ENCODE measurements at regions not wholly inside any gene's neighbourhood (a gene's known extent, or its start where the extent isn't known, plus 50 kb on each side); places are given as distances from the start of the nearest gene placed in this dataset.
"Not testable (repeated sequence)": the region's sequence is repeated elsewhere in the genome, so short reads cannot be mapped to it uniquely, and the experiment has no call there.

DNA sequence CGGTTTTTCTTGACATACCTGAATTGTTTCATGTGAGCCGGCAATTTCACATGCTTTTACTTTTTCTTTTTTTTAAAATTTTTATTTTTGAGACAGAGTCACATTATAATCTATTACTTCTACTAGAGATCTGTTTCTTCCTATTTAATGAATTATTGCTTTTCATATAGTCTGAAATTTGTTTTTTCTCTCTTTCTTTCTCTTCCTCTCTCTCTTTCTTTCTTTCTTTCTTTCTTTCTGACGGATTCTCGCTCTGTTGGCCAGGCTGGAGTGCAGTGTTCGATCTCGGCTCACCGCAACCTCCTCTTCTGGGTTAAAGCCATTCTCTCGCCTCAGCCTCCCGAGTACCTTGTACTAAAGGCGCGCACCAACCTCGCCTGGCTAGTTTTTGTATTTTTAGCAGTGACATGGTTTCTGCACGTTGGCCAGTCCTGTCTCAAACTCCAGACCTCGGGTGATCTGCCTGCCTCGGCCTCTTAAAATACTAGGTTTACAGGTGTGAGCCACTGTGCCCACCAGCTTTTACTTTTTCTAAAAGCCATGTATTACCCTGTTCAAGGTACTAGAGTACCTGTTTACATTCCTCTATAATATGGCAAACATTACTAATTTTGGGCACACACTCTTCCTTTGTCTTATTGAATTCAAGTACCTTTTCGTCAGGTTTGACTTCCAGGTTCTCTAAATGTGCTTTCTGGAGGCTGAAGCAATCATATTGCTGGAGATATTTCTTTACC lies 86.5 kb upstream of the RHOU start:
- no peak for DNase-seq (ENCODE audit: low read depth)
- no peak overlapping the region for H3K4me3 ChIP-seq (ENCODE audit: low read depth, low read length)
- peaks cover 30% of the 10 kb centered on the region for H3K27me3 ChIP-seq (ENCODE audit: control insufficient read depth, insufficient read depth, low read length)
- H3K36me3 ChIP-seq (ENCODE audit: control insufficient read depth, insufficient read depth, low read length), result no peaks in the 10 kb centered on the region
- TF ChIP-seq, protein P1, sequence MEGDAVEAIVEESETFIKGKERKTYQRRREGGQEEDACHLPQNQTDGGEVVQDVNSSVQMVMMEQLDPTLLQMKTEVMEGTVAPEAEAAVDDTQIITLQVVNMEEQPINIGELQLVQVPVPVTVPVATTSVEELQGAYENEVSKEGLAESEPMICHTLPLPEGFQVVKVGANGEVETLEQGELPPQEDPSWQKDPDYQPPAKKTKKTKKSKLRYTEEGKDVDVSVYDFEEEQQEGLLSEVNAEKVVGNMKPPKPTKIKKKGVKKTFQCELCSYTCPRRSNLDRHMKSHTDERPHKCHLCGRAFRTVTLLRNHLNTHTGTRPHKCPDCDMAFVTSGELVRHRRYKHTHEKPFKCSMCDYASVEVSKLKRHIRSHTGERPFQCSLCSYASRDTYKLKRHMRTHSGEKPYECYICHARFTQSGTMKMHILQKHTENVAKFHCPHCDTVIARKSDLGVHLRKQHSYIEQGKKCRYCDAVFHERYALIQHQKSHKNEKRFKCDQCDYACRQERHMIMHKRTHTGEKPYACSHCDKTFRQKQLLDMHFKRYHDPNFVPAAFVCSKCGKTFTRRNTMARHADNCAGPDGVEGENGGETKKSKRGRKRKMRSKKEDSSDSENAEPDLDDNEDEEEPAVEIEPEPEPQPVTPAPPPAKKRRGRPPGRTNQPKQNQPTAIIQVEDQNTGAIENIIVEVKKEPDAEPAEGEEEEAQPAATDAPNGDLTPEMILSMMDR (IDR thresholded peaks at IDR 0.05; ENCODE audit: insufficient read depth, low read length, poor library complexity, severe bottlenecking), result no peak

DNA sequence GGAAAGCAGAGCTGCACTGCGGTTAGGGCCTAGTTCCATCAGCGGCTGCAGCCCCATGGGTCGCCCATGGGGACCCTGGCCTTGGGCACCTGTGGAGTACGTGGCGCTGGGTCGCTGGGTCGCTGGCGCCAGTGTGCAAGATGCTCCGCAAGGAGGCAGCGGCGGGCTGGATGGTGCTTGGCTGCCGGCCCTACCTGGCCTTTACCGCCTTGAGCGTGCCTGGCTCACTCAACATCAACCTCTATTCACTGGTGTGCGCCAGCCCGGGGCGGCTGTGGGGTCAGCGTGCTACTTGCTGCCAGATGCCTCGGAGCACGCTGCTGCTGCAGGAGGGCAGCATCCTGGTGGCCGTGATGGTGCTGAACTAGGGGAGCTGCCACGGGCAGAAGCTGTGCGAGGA lies 85.1 kb upstream of the RHOU start:
- DNase-seq (ENCODE audit: low read depth), result no peak
- H3K36me3 ChIP-seq (ENCODE audit: control insufficient read depth, insufficient read depth, low read length), result no peaks in the 10 kb centered on the region
- H3K27me3 ChIP-seq (ENCODE audit: control insufficient read depth, insufficient read depth, low read length), result peaks cover 30% of the 10 kb centered on the region
- no peak overlapping the region for H3K4me3 ChIP-seq (ENCODE audit: low read depth, low read length)
- TF ChIP-seq, protein P1 (IDR thresholded peaks at IDR 0.05; ENCODE audit: insufficient read depth, low read length, poor library complexity, severe bottlenecking), result peak; percentile 11

DNA sequence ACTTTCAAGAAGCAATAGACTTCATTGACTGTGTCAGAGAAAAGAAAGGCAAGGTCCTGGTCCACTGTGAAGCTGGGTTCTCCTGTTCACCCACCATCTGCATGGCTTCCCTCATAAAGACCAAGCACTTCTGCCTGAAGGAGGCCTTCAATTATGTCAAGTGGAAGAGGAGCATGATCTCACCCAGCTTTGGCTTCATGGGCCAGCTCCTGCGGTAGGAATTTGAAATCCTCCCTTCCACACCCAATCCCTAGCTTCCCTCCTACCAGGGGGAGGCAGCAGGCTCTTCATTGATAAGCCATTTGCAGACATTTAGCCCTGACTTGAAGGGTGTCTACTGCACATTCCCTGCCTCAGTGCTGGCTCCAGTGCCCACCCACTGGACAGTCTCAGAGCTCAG lies 84.3 kb upstream of the RHOU start:
- TF ChIP-seq, protein P1 (IDR thresholded peaks at IDR 0.05; ENCODE audit: insufficient read depth, low read length, poor library complexity, severe bottlenecking), result no peak
- DNase-seq (ENCODE audit: low read depth), result no peak
- Histone ChIP-seq H3K4me3 (ENCODE audit: low read depth, low read length) (no peak overlapping the region), H3K36me3 (ENCODE audit: control insufficient read depth, insufficient read depth, low read length) (no peaks in the 10 kb centered on the region), H3K27me3 (ENCODE audit: control insufficient read depth, insufficient read depth, low read length) (peaks cover 30% of the 10 kb centered on the region)

DNA sequence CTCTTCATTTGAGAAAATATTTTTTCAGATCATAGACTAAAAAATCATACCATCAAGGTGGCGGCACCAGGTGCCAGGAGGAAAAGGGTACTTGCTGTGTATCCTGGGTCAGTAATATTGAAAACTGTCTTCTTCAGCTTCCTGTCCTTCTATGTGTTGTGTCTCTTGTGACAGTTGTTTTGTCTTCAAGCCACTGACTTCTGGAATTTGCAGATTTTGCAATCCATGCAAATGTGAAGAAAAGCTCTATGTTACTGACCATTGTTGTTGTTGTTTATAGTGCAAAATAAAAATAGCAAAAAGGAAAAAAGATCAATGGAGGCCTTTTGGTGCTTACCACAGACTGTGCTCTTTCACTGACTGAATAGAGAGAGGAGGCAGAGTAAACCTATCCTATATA lies 83.2 kb upstream of the RHOU start:
- no peak overlapping the region for H3K4me3 ChIP-seq (ENCODE audit: low read depth, low read length)
- TF ChIP-seq, protein P1 (IDR thresholded peaks at IDR 0.05; ENCODE audit: insufficient read depth, low read length, poor library complexity, severe bottlenecking), result no peak
- peaks cover 27% of the 10 kb centered on the region for H3K27me3 ChIP-seq (ENCODE audit: control insufficient read depth, insufficient read depth, low read length)
- no peak for DNase-seq (ENCODE audit: low read depth)
- H3K36me3 ChIP-seq (ENCODE audit: control insufficient read depth, insufficient read depth, low read length), result no peaks in the 10 kb centered on the region

DNA sequence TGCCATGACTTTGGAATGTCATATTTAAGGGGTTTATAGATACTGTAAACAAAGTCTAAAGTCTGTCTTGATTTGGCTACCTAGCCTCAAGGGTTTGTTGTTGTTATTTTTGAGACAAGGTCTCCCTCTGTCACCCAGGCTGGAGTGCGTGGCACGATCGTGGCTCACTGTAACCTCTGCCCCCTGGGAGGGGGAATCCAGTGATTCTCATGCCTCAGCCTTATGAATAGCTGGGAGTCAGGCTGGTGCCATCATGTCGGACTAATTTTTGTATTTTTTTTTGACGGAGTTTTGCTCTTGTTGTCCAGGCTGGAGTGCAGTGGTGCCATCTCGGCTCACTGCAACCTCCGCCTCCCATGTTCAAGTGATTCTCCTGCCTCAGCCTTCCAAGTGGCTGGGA lies 82.2 kb upstream of the RHOU start:
- not testable (repeated sequence) for H3K4me3 ChIP-seq (ENCODE audit: low read depth, low read length); DNase-seq (ENCODE audit: low read depth); H3K36me3 ChIP-seq (ENCODE audit: control insufficient read depth, insufficient read depth, low read length)
- H3K27me3 ChIP-seq (ENCODE audit: control insufficient read depth, insufficient read depth, low read length), result peaks cover 17% of the 10 kb centered on the region

DNA sequence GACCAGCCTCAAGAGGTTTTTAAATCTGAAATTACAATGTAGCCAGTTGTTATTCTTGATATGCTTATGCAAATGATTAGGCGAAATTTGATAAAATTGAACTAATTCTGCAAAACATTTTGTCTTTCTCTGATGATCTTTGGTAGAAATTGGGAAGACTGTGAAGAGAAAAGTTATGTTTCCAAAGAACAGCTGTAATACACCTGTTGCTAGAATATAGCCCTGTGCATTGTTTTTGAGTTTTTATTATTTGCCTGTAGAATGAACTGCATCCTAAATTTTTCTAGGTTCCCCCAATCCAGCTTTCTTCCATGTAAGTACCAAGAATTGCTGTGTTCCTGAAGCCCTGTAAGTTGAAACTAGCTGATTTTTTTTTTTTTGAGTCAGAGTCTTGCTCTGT lies 81.5 kb upstream of the RHOU start:
- no peak for DNase-seq (ENCODE audit: low read depth)
- Histone ChIP-seq H3K4me3 (ENCODE audit: low read depth, low read length) (no peak overlapping the region), H3K27me3 (ENCODE audit: control insufficient read depth, insufficient read depth, low read length) (peaks cover 14% of the 10 kb centered on the region), H3K36me3 (ENCODE audit: control insufficient read depth, insufficient read depth, low read length) (no peaks in the 10 kb centered on the region)
- TF ChIP-seq, protein P1 (IDR thresholded peaks at IDR 0.05; ENCODE audit: insufficient read depth, low read length, poor library complexity, severe bottlenecking), result no peak
